Pancreas (tissue), 10 donors: ENCODE measurements at regions not wholly inside any gene's neighbourhood (a gene's known extent, or its start where the extent isn't known, plus 50 kb on each side); places are given as distances from the start of the nearest gene placed in this dataset.

Experiments used
- ATAC-seq, 4 donors: fragments of 200-7000 bp; cut with Tn5 transposase; one replicate each; pipeline versions ENCODE4 v1.8.0 to v1.9.1; 2020; ENCODE audit warnings: mild to moderate bottlenecking in 4 of 4, moderate library complexity in 4 of 4
- DNase-seq, 6 donors: peaks; one replicate each; pipeline ENCODE4 v3.0.0-alpha.2; 2020
- FAIRE-seq: peaks from 2 replicates; lab custom pipeline; 2012; peaks lifted over from hg19 to GRCh38; lab: Jason Lieb, UNC
- H3K27ac ChIP-seq, 4 donors: fragments of 200-600 bp; sonication (generic); 1 replicate in 3 of 4; 2 replicates in 1 of 4; pipeline versions ENCODE4 v1.5.0 to v1.8.0; 2020
- H3K27me3 ChIP-seq, 4 donors: fragments of 200-600 bp; one replicate each; pipeline ENCODE4 v1.8.0; 2021
- H3K36me3 ChIP-seq, 3 donors: fragments of 200-600 bp; sonication (generic) in 1 of 3; one replicate each; pipeline versions ENCODE4 v1.5.0 to v1.8.0; 2020 to 2021
- H3K4me1 ChIP-seq, 3 donors: fragments of 200-600 bp; one replicate each; pipeline ENCODE4 v1.8.0; 2021
- H3K4me3 ChIP-seq, 4 donors: fragments of 200-600 bp; sonication (generic) in 2 of 4; one replicate each; pipeline versions ENCODE4 v1.5.0 to v1.8.0; 2020 to 2021
- H3K9me3 ChIP-seq, 4 donors: fragments of 200-600 bp; one replicate each; pipeline ENCODE4 v1.8.0; 2021
- WGBS, 2 donors: extraction: QIAGEN DNeasy Blood & Tissue Kit; methylation state at CpG; one replicate each; pipeline ENCODE4 v1.1.7; 2013; 5-methylcytosine and 5-hydroxymethylcytosine counted together
- intact Hi-C, 3 donors: fragments of 100-400 bp; cut with DNase I; formaldehyde crosslinking; loops; one replicate each; pipeline versions ENCODE4 v1.11.1 to v1.14.2; 2022
- TF ChIP-seq, protein P1 (sequence below), 4 donors: fragments of 200-600 bp; sonication (generic) in 3 of 4; IDR thresholded peaks; one replicate each; pipeline versions ENCODE4 v1.5.0 to v1.8.0; 2021; ENCODE audit warnings: antibody characterized with exemption in 4 of 4
- donor health status: healthy with polysubstance abuse.
- donor health status: DM: no; HTN: no; CAD: no; lungs with moderate emphysema.
- donor health status: DM: no; HTN: no; CAD: no.
- donor health status: control.
- donor health status: control.
- donor health status: Bipolar disorder and iron deficiency.
- donor health status: DM: yes; HTN: yes; CAD: no.
- donor health status: DM: no; HTN: no; CAD: no.
- donor health status: DM: no; HTN: no; CAD: no.
- donor health status: DM: yes; HTN: yes; CAD: no.

DNA sequence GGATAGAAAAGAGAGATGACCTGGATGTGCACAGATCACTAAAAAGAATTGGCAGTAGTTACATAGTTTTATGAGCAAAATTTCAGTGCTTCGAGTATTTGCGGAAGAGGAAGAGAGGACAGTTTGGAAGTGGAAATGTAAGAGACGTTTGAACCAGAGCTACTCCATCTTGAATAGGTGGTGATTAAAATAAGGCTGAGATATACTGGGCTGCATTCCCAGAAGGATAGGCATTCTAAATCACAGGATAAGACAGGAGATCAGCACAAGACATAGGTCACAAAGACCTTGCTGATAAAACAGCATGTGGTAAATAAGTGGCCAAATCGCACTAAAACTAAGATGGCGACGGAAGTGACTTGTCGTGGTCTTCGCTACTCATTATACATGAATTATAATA, 453.3 kb downstream of the COL11A1 start:
- intact Hi-C loops, result no loop called here
- H3K27me3 ChIP-seq, result no peaks in the 10 kb centered on the region
- TF ChIP-seq, protein P1, sequence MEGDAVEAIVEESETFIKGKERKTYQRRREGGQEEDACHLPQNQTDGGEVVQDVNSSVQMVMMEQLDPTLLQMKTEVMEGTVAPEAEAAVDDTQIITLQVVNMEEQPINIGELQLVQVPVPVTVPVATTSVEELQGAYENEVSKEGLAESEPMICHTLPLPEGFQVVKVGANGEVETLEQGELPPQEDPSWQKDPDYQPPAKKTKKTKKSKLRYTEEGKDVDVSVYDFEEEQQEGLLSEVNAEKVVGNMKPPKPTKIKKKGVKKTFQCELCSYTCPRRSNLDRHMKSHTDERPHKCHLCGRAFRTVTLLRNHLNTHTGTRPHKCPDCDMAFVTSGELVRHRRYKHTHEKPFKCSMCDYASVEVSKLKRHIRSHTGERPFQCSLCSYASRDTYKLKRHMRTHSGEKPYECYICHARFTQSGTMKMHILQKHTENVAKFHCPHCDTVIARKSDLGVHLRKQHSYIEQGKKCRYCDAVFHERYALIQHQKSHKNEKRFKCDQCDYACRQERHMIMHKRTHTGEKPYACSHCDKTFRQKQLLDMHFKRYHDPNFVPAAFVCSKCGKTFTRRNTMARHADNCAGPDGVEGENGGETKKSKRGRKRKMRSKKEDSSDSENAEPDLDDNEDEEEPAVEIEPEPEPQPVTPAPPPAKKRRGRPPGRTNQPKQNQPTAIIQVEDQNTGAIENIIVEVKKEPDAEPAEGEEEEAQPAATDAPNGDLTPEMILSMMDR (IDR thresholded peaks at IDR 0.05), result no peak
- no peak for DNase-seq
- no peak for FAIRE-seq
- no peaks in the 10 kb centered on the region for H3K9me3 ChIP-seq
- H3K4me1 ChIP-seq, result no peaks in the 10 kb centered on the region
- 70 to 80% methylated on average over 8 of the region's 8 CpGs for WGBS, 2 donors
- no peak overlapping the region for H3K4me3 ChIP-seq
- ATAC-seq, result no peak
- no peak overlapping the region for H3K27ac ChIP-seq
- no peaks in the 10 kb centered on the region for H3K36me3 ChIP-seq

DNA sequence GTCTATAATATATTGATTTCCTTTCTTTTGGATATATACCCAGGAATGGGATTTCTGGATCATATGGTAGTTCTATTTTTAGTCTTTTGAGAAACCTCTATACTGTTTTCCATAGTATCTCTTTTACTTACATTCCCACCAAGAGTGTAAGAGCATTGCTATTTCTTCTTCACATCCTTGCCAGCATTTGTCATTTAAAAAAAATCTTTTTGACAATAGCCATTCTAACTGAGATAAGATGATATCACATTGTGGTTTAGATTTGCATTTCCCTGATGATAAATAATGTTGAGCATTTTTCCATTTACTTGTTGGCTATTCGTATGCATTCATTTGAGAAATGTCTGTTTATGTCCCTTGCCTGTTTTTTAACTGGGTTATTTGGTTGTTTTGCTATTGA, 467.4 kb downstream of the COL11A1 start:
- TF ChIP-seq, protein P1 (IDR thresholded peaks at IDR 0.05), result no peak
- H3K4me1 ChIP-seq, result no peaks in the 10 kb centered on the region
- ATAC-seq (no peak), FAIRE-seq (no peak), DNase-seq (no peak)
- H3K27ac ChIP-seq, result no peak overlapping the region
- no peaks in the 10 kb centered on the region for H3K36me3 ChIP-seq
- no peak overlapping the region for H3K4me3 ChIP-seq
- WGBS, 2 donors, result 40 to 82% methylated on average over 1 of the region's 1 CpG
- intact Hi-C loops, result no loop called here
- H3K9me3 ChIP-seq, result no peaks in the 10 kb centered on the region
- H3K27me3 ChIP-seq, result no peaks in the 10 kb centered on the region

DNA sequence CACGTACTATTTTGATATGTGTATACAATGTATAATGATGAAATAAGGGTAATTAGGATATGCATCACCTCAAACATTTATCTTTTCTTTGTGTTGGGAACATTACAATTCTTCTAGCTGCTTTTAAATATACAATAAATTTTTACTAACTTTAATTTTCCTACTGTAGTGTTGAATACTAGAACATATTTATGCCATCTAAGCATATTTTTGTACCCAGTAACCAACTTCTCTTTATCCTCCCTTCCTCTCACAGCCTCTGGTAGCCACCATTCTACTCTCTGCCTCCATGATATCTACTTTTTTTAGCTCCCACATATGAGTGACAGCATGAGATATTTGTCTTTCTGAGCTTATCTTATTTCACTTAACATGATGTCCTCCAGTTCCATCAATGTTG, 468.0 kb downstream of the COL11A1 start:
- intact Hi-C loops, result no loop called here

DNA sequence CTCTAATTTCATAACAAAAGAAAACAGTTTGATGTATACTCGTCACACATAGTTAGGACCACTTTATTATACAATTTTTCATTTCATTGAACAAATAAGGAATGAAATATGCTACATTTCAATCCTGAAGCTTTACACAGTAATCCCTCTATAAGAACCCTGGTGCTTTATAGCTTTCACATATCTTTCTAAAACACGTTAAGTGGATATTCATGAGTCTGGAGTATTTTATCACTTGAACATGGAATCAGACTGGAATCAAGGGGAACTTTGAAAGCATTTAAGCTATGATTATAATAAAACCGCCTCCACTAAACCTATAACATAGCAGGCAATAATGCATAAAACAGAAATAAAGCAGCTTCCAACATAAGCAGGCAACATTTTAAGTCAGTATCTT, 476.6 kb downstream of the COL11A1 start:
- H3K9me3 ChIP-seq, result no peaks in the 10 kb centered on the region
- H3K27ac ChIP-seq, result no peak overlapping the region
- H3K36me3 ChIP-seq, result no peaks in the 10 kb centered on the region
- WGBS, 2 donors, result 38 to 51% methylated on average over 3 of the region's 3 CpGs
- no peak overlapping the region for H3K4me3 ChIP-seq
- DNase-seq (no peak), ATAC-seq (no peak), FAIRE-seq (no peak)
- no peaks in the 10 kb centered on the region for H3K4me1 ChIP-seq
- H3K27me3 ChIP-seq, result no peaks in the 10 kb centered on the region
- TF ChIP-seq, protein P1 (IDR thresholded peaks at IDR 0.05), result no peak
- intact Hi-C loops, result no loop called here

More for the DNA sequence above, 468.0 kb downstream of the COL11A1 start:
- H3K4me1 ChIP-seq, result no peaks in the 10 kb centered on the region
- WGBS, 2 donors, result 47 to 50% methylated on average over 1 of the region's 1 CpG
- no peaks in the 10 kb centered on the region for H3K9me3 ChIP-seq
- ATAC-seq, result no peak
- TF ChIP-seq, protein P1 (IDR thresholded peaks at IDR 0.05), result no peak
- H3K27ac ChIP-seq, result no peak overlapping the region
- H3K27me3 ChIP-seq, result no peaks in the 10 kb centered on the region
- DNase-seq, result no peak
- no peak overlapping the region for H3K4me3 ChIP-seq
- H3K36me3 ChIP-seq, result no peaks in the 10 kb centered on the region
- FAIRE-seq, result no peak

DNA sequence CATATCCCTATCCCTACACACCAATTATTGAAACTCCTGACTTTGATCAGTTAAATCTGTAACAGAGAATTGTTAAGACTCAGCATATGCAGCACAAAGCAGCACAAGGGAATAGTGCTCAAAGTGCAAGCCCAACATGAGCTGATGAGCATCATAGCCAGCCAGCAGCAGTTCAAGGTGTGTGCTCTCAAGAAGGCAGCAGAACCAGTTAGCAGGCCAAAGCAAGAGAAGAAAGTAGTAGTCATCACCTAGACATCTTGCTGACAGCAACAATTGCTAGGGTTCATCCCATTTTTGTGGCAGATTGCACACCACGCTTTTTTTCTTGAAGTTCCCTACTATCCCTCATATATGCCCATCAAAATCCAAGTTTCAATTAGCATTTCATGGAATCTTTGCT, 478.3 kb downstream of the COL11A1 start:
- WGBS, 2 donors, result 65% methylated on average over 1 of the region's 1 CpG
- TF ChIP-seq, protein P1 (IDR thresholded peaks at IDR 0.05), result no peak
- no peak overlapping the region for H3K4me3 ChIP-seq
- no peak for DNase-seq
- H3K4me1 ChIP-seq, result no peaks in the 10 kb centered on the region
- no peaks in the 10 kb centered on the region for H3K36me3 ChIP-seq
- H3K27ac ChIP-seq, result no peak overlapping the region
- intact Hi-C loops, result no loop called here
- no peak for FAIRE-seq
- no peaks in the 10 kb centered on the region for H3K9me3 ChIP-seq
- ATAC-seq, result no peak
- no peaks in the 10 kb centered on the region for H3K27me3 ChIP-seq
